HEK293 (cell line): ENCODE measurements at regions not wholly inside any gene's neighbourhood (a gene's known extent, or its start where the extent isn't known, plus 50 kb on each side); places are given as distances from the start of the nearest gene placed in this dataset.
"Not testable (repeated sequence)": the region's sequence is repeated elsewhere in the genome, so short reads cannot be mapped to it uniquely, and the experiment has no call there.

Experiments
- CTCF ChIA-PET: fragments of 350-600 bp; formaldehyde crosslinking; extraction: SDS; loops from one replicate; lab custom pipeline; 2021; ENCODE audit warnings: antibody characterized with exemption; lab: Yijun Ruan, JAX
- POLR2A ChIA-PET: fragments of 300-600 bp; formaldehyde crosslinking; extraction: SDS; loops from one replicate; lab custom pipeline; 2020; ENCODE audit warnings: antibody characterized with exemption, inconsistent platforms; lab: Yijun Ruan, JAX
- H3K27ac ChIP-seq: fragments of 200-500 bp; sonication (Bioruptor generic); 2 replicates; pipeline ENCODE4 v1.5.1; 2014; ENCODE audit warnings: low read depth, low read length, control low read depth, inconsistent platforms; ENCODE audit errors: extremely low read depth
- H3K36me3 ChIP-seq, 2 experiments: fragments of 200-500 bp in 1 of 2; sonication (Bioruptor generic) in 1 of 2; 1 replicate in 1 of 2; 2 replicates in 1 of 2; pipeline ENCODE4 v1.5.1; 2014 to 2017; ENCODE audit warnings: inconsistent platforms in 2 of 2, low read length in 2 of 2; ENCODE audit not compliant: control insufficient read depth in 2 of 2, insufficient read depth in 1 of 2
- H3K4me1 ChIP-seq: fragments of 200-500 bp; sonication (Bioruptor generic); 2 replicates; pipeline ENCODE4 v1.5.1; 2014; ENCODE audit warnings: mild to moderate bottlenecking, low read length, inconsistent platforms; ENCODE audit not compliant: control insufficient read depth, insufficient read depth
- H3K4me3 ChIP-seq: 2 replicates; pipeline ENCODE4 v1.5.1; 2011; ENCODE audit warnings: low read depth, mild to moderate bottlenecking, control low read depth, low read length, moderate library complexity
- H3K9me3 ChIP-seq: fragments of 200-500 bp; sonication (Bioruptor generic); 2 replicates; pipeline ENCODE4 v1.5.1; 2014; ENCODE audit warnings: low read depth, low read length, inconsistent platforms; ENCODE audit not compliant: control insufficient read depth, insufficient read depth
- GFI1B ChIP-seq: fragments of 450-650 bp; formaldehyde crosslinking; IDR thresholded peaks from 2 replicates; pipeline ENCODE4 v1.5.1; 2016; ENCODE audit warnings: missing biosample characterization, missing genetic modification characterization
- GLIS1 ChIP-seq: fragments of 450-650 bp; formaldehyde crosslinking; IDR thresholded peaks from 2 replicates; pipeline ENCODE4 v1.5.1; 2016; ENCODE audit warnings: missing biosample characterization, missing genetic modification characterization
- IKZF3 ChIP-seq: fragments of 450-650 bp; IDR thresholded peaks from 2 replicates; pipeline ENCODE4 v1.5.0; 2018; ENCODE audit warnings: missing biosample characterization, mild to moderate bottlenecking, missing genetic modification characterization, moderate library complexity
- MYNN ChIP-seq: fragments of 450-650 bp; formaldehyde crosslinking; IDR thresholded peaks from 2 replicates; pipeline ENCODE4 v1.5.1; 2016; ENCODE audit warnings: missing biosample characterization, missing genetic modification characterization, borderline replicate concordance
- OSR2 ChIP-seq: fragments of 450-650 bp; formaldehyde crosslinking; IDR thresholded peaks from 2 replicates; pipeline ENCODE4 v1.5.1; 2016; ENCODE audit warnings: missing biosample characterization, missing genetic modification characterization
- ZBTB8A ChIP-seq: fragments of 450-650 bp; formaldehyde crosslinking; IDR thresholded peaks from 2 replicates; pipeline ENCODE4 v1.5.1; 2016; ENCODE audit warnings: missing biosample characterization, missing genetic modification characterization
- ZEB2 ChIP-seq: fragments of 450-650 bp; formaldehyde crosslinking; IDR thresholded peaks from 2 replicates; pipeline ENCODE4 v1.5.1; 2016; ENCODE audit warnings: missing biosample characterization, missing genetic modification characterization
- ZNF292 ChIP-seq: fragments of 450-650 bp; formaldehyde crosslinking; IDR thresholded peaks from 2 replicates; pipeline ENCODE4 v1.5.1; 2016; ENCODE audit warnings: low read depth, missing biosample characterization, missing genetic modification characterization, borderline replicate concordance
- ZNF37A ChIP-seq: fragments of 450-650 bp; IDR thresholded peaks from 2 replicates; pipeline ENCODE4 v1.5.1; 2018; ENCODE audit warnings: missing biosample characterization, missing genetic modification characterization
- ZNF423 ChIP-seq: fragments of 450-650 bp; formaldehyde crosslinking; IDR thresholded peaks from 2 replicates; pipeline ENCODE4 v1.5.1; 2016; ENCODE audit warnings: missing biosample characterization, missing genetic modification characterization
- ZNF514 ChIP-seq: fragments of 450-650 bp; formaldehyde crosslinking; IDR thresholded peaks from 2 replicates; pipeline ENCODE4 v1.5.1; 2016; ENCODE audit warnings: missing biosample characterization, missing genetic modification characterization
- ZNF560 ChIP-seq: fragments of 450-650 bp; formaldehyde crosslinking; IDR thresholded peaks from 2 replicates; pipeline ENCODE4 v1.5.1; 2017; ENCODE audit warnings: missing biosample characterization, missing genetic modification characterization, borderline replicate concordance
- ZNF585B ChIP-seq: fragments of 450-650 bp; formaldehyde crosslinking; IDR thresholded peaks from 2 replicates; pipeline ENCODE4 v1.5.1; 2016; ENCODE audit warnings: missing biosample characterization, missing genetic modification characterization
- ZNF658 ChIP-seq: fragments of 450-650 bp; formaldehyde crosslinking; IDR thresholded peaks from 2 replicates; pipeline ENCODE4; 2016; ENCODE audit warnings: missing biosample characterization, missing genetic modification characterization
- TF ChIP-seq, protein P1 (sequence below): fragments of 450-650 bp; formaldehyde crosslinking; IDR thresholded peaks from 2 replicates; pipeline ENCODE4 v1.5.1; 2016; ENCODE audit warnings: missing biosample characterization, missing genetic modification characterization, borderline replicate concordance
- TF ChIP-seq, protein P2 (sequence below): fragments of 450-650 bp; formaldehyde crosslinking; IDR thresholded peaks from 2 replicates; pipeline ENCODE4 v1.5.1; 2017; ENCODE audit warnings: missing biosample characterization, missing genetic modification characterization
- TF ChIP-seq, protein P3 (sequence below): fragments of 450-650 bp; formaldehyde crosslinking; optimal IDR thresholded peaks from 2 replicates; pipeline ENCODE3; 2016; ENCODE audit warnings: missing biosample characterization, mild to moderate bottlenecking, missing genetic modification characterization
- TF ChIP-seq, protein P4 (sequence below): fragments of 450-650 bp; IDR thresholded peaks from 2 replicates; pipeline ENCODE4 v1.5.1; 2018; ENCODE audit warnings: missing biosample characterization, mild to moderate bottlenecking, missing genetic modification characterization

DNA sequence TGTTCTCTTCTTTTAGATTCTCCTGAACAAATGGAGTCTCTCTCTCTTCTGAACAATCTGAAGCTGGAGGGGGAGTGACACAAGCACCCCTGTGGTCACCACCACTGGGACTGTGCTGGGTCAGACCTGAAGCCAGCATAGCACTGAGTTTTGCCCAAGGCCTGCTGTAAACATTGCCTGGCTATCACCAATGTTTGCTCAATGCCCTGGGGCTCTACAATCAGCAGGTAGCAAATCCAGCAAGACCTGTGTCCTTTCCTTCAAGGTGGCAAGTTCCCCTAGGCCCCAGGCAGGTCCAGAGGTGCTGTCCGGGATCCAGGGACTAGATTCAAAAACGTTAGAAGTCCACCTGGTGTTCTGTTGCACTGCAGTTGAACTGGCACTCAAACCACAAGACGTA lies 282.8 kb upstream of the PROX1 start (continued):
- TF ChIP-seq ZEB2 (tag by site-specific recombination) = no peak
- TF ChIP-seq MYNN (tag by site-specific recombination) = no peak
- no peak for TF ChIP-seq ZNF514 (tag by site-specific recombination)
- TF ChIP-seq, protein P1, sequence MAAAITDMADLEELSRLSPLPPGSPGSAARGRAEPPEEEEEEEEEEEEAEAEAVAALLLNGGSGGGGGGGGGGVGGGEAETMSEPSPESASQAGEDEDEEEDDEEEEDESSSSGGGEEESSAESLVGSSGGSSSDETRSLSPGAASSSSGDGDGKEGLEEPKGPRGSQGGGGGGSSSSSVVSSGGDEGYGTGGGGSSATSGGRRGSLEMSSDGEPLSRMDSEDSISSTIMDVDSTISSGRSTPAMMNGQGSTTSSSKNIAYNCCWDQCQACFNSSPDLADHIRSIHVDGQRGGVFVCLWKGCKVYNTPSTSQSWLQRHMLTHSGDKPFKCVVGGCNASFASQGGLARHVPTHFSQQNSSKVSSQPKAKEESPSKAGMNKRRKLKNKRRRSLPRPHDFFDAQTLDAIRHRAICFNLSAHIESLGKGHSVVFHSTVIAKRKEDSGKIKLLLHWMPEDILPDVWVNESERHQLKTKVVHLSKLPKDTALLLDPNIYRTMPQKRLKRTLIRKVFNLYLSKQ (tag by site-specific recombination) = no peak
- TF ChIP-seq, protein P2, sequence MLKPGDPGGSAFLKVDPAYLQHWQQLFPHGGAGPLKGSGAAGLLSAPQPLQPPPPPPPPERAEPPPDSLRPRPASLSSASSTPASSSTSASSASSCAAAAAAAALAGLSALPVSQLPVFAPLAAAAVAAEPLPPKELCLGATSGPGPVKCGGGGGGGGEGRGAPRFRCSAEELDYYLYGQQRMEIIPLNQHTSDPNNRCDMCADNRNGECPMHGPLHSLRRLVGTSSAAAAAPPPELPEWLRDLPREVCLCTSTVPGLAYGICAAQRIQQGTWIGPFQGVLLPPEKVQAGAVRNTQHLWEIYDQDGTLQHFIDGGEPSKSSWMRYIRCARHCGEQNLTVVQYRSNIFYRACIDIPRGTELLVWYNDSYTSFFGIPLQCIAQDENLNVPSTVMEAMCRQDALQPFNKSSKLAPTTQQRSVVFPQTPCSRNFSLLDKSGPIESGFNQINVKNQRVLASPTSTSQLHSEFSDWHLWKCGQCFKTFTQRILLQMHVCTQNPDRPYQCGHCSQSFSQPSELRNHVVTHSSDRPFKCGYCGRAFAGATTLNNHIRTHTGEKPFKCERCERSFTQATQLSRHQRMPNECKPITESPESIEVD (tag by site-specific recombination) = no peak
- no peak for TF ChIP-seq IKZF3 (tag by site-specific recombination)
- TF ChIP-seq OSR2 = no peak
- no peak for TF ChIP-seq ZNF423 (tag by site-specific recombination)
- no peak for TF ChIP-seq ZNF560 (tag by site-specific recombination)

DNA sequence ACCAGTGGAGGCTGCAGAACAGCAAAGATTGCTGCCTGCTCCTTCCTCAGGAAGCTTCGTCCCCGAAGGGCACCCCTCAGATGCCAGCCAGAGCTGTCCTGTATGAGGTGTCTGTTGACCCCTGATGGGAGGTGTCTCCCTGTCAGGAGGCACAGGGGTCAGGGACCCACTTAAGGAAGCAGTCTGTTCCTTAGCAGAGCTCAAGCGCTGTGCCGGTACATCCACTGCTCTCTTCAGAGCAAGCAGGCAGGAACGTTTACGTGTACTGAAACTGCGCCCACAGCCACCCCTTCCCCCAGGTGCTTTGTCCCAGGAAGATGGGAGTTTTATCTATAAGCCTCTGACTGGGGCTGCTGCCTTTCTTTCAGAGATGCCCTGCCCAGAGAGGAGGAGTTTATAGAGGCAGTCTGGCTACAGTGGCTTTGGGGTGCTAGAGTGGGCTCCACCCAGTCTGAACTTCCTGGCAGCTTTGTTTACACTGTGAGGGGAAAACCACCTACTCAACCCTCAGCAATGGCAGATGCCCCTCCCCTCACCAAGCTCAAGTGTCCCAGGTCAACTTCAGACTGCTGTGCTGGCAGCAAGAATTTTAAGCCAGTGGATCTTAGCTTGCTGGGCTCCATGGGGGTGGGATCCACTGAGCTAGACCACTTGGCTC lies 275.8 kb upstream of the PROX1 start:
- H3K36me3 ChIP-seq, POLR2A ChIA-PET, H3K4me3 ChIP-seq, H3K4me1 ChIP-seq, H3K27ac ChIP-seq, H3K9me3 ChIP-seq, CTCF ChIA-PET: not testable (repeated sequence)

DNA sequence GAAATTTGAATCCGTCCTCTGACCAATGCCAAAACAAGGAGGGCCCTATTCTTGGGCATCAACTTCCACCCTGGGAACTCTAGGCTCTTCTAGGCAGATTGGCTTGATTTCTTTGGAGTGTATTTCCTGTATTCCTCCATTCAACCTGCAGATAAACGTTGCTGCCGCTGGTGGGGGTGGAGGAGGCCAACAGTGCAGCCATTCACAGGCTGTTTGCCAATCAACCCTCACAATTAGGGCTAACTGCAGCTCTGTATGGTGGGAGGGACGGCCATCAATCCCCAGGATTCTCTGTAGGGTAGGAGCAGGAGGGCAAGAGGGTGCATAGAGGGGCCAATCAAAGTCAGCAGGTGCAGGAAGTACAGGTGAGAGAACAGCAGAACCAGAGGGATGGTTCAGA lies 273.1 kb upstream of the PROX1 start:
- Histone ChIP-seq H3K36me3 (no peaks in the 10 kb centered on the region), H3K27ac (no peak overlapping the region), H3K4me3 (no peak overlapping the region), H3K4me1 (no peaks in the 10 kb centered on the region), H3K9me3 (no peaks in the 10 kb centered on the region)
- ChIA-PET POLR2A (no interaction called here), CTCF (no interaction called here)
- TF ChIP-seq, protein P3, sequence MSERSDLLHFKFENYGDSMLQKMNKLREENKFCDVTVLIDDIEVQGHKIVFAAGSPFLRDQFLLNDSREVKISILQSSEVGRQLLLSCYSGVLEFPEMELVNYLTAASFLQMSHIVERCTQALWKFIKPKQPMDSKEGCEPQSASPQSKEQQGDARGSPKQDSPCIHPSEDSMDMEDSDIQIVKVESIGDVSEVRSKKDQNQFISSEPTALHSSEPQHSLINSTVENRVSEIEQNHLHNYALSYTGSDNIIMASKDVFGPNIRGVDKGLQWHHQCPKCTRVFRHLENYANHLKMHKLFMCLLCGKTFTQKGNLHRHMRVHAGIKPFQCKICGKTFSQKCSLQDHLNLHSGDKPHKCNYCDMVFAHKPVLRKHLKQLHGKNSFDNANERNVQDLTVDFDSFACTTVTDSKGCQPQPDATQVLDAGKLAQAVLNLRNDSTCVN (tag by site-specific recombination) = no peak
- no peak for TF ChIP-seq GFI1B (tag by site-specific recombination)
- no peak for TF ChIP-seq ZNF585B
- no peak for TF ChIP-seq GLIS1 (tag by site-specific recombination)
- TF ChIP-seq ZNF292 (tag by site-specific recombination) = no peak
- no peak for TF ChIP-seq ZNF658 (tag by site-specific recombination)
- TF ChIP-seq ZBTB8A (tag by site-specific recombination) = no peak
- TF ChIP-seq ZNF37A (tag by site-specific recombination) = no peak
- TF ChIP-seq, protein P4, sequence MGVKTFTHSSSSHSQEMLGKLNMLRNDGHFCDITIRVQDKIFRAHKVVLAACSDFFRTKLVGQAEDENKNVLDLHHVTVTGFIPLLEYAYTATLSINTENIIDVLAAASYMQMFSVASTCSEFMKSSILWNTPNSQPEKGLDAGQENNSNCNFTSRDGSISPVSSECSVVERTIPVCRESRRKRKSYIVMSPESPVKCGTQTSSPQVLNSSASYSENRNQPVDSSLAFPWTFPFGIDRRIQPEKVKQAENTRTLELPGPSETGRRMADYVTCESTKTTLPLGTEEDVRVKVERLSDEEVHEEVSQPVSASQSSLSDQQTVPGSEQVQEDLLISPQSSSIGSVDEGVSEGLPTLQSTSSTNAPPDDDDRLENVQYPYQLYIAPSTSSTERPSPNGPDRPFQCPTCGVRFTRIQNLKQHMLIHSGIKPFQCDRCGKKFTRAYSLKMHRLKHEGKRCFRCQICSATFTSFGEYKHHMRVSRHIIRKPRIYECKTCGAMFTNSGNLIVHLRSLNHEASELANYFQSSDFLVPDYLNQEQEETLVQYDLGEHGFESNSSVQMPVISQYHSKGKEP (tag by site-specific recombination) = no peak
